ENCODE measurements at regions not wholly inside any gene's neighbourhood (a gene's known extent, or its start where the extent isn't known, plus 50 kb on each side); places are given as distances from the start of the nearest gene placed in this dataset.

GRCh38 chr1:81560629-81561028 lies 240.1 kb upstream of the ADGRL2 start:
- TF ChIP-seq YY1 (IDR thresholded peaks at IDR 0.05; ENCODE audit: insufficient read depth, insufficient read length): no peak
- TF ChIP-seq ZNF274 (IDR thresholded peaks at IDR 0.05; ENCODE audit: low read depth, low read length): no peak
